ENCODE measurements at regions not wholly inside any gene's neighbourhood (a gene's known extent, or its start where the extent isn't known, plus 50 kb on each side); places are given as distances from the start of the nearest gene placed in this dataset.

GRCh38 chr20:61052776-61053442 is 199.2 kb upstream of the CDH4 start:
- H3K27ac ChIP-seq, result no peak overlapping the region
- H3K36me3 ChIP-seq, result no peaks in the 10 kb centered on the region
- TF ChIP-seq CTCF (IDR thresholded peaks at IDR 0.05; ENCODE audit: low read depth, low read length), result no peak
- H3K4me3 ChIP-seq (ENCODE audit: low read depth, low read length), result no peak overlapping the region
- peaks cover 78% of the 10 kb centered on the region for H3K27me3 ChIP-seq (ENCODE audit: insufficient read depth, low read depth, severe bottlenecking)
- H3K9me3 ChIP-seq (ENCODE audit: severe bottlenecking), result no peaks in the 10 kb centered on the region
- DNase-seq, result no peak

GRCh38 chr20:61053487-61053886 is 198.6 kb upstream of the CDH4 start:
- no peak for DNase-seq
- Histone ChIP-seq H3K9me3 (ENCODE audit: severe bottlenecking) (no peaks in the 10 kb centered on the region), H3K36me3 (no peaks in the 10 kb centered on the region), H3K4me3 (ENCODE audit: low read depth, low read length) (no peak overlapping the region), H3K27ac (no peak overlapping the region), H3K27me3 (ENCODE audit: insufficient read depth, low read depth, severe bottlenecking) (peaks cover 81% of the 10 kb centered on the region)
- no peak for TF ChIP-seq CTCF (IDR thresholded peaks at IDR 0.05; ENCODE audit: low read depth, low read length)

- DNase-seq, result no peak
- Histone ChIP-seq H3K9me3 (ENCODE audit: severe bottlenecking) (no peaks in the 10 kb centered on the region), H3K27ac (no peak overlapping the region), H3K27me3 (ENCODE audit: insufficient read depth, low read depth, severe bottlenecking) (peaks cover 79% of the 10 kb centered on the region), H3K36me3 (no peaks in the 10 kb centered on the region), H3K4me3 (ENCODE audit: low read depth, low read length) (no peak overlapping the region)
- TF ChIP-seq CTCF (IDR thresholded peaks at IDR 0.05; ENCODE audit: low read depth, low read length), result no peak
Observed at GRCh38 chr20:61053889-61054288, 198.2 kb upstream of the CDH4 start.

GRCh38 chr20:61054411-61054810 is 197.7 kb upstream of the CDH4 start:
- peaks cover 83% of the 10 kb centered on the region for H3K27me3 ChIP-seq (ENCODE audit: insufficient read depth, low read depth, severe bottlenecking)
- TF ChIP-seq CTCF (IDR thresholded peaks at IDR 0.05; ENCODE audit: low read depth, low read length), result no peak
- H3K4me3 ChIP-seq (ENCODE audit: low read depth, low read length), result no peak overlapping the region
- H3K27ac ChIP-seq, result no peak overlapping the region
- H3K36me3 ChIP-seq, result no peaks in the 10 kb centered on the region
- no peak for DNase-seq
- no peaks in the 10 kb centered on the region for H3K9me3 ChIP-seq (ENCODE audit: severe bottlenecking)

GRCh38 chr20:61055180-61056010 is 196.7 kb upstream of the CDH4 start:
- no peaks in the 10 kb centered on the region for H3K9me3 ChIP-seq (ENCODE audit: severe bottlenecking)
- H3K36me3 ChIP-seq, result no peaks in the 10 kb centered on the region
- no peak overlapping the region for H3K27ac ChIP-seq
- peaks cover 88% of the 10 kb centered on the region for H3K27me3 ChIP-seq (ENCODE audit: insufficient read depth, low read depth, severe bottlenecking)
- H3K4me3 ChIP-seq (ENCODE audit: low read depth, low read length), result no peak overlapping the region
- TF ChIP-seq CTCF (IDR thresholded peaks at IDR 0.05; ENCODE audit: low read depth, low read length), result no peak
- DNase-seq, result no peak

All from WERI-Rb-1 (cell line).